Neural progenitor cell (in vitro differentiated cells): ENCODE measurements at regions not wholly inside any gene's neighbourhood (a gene's known extent, or its start where the extent isn't known, plus 50 kb on each side); places are given as distances from the start of the nearest gene placed in this dataset.

Experiments
- DNase-seq: peaks from one replicate; pipeline ENCODE4 v3.0.0-alpha.2; 2016; ENCODE audit warnings: low spot score
- H2AFZ ChIP-seq: fragments of 200-600 bp; sonication (generic); replicated peaks from 2 replicates; pipeline ENCODE4 v1.6.1; 2016; ENCODE audit warnings: antibody characterized with exemption
- H3F3A ChIP-seq: fragments of 200-600 bp; sonication (generic); 2 replicates; pipeline ENCODE4 v1.6.1; 2016; ENCODE audit warnings: antibody characterized with exemption, low read depth
- H3K27ac ChIP-seq: fragments of 200-600 bp; sonication (generic); 2 replicates; pipeline ENCODE4 v1.5.1; 2016; ENCODE audit warnings: mild to moderate bottlenecking
- H3K27me3 ChIP-seq: fragments of 200-600 bp; sonication (generic); 2 replicates; pipeline ENCODE4 v1.6.1; 2016; ENCODE audit warnings: mild to moderate bottlenecking, moderate library complexity
- H3K36me3 ChIP-seq: fragments of 200-600 bp; sonication (generic); 2 replicates; pipeline ENCODE4 v1.5.1; 2016
- H3K4me1 ChIP-seq: fragments of 200-600 bp; sonication (generic); 2 replicates; pipeline ENCODE4 v1.6.1; 2016; ENCODE audit warnings: mixed run types
- H3K4me2 ChIP-seq: fragments of 200-600 bp; sonication (generic); 2 replicates; pipeline ENCODE4 v1.6.1; 2016
- H3K4me3 ChIP-seq: fragments of 200-600 bp; sonication (generic); 2 replicates; pipeline ENCODE4 v1.5.1; 2016
- H3K79me2 ChIP-seq: fragments of 200-600 bp; sonication (generic); 2 replicates; pipeline ENCODE4 v1.6.1; 2016; ENCODE audit warnings: low read depth
- H3K9ac ChIP-seq: fragments of 200-600 bp; sonication (generic); 2 replicates; pipeline ENCODE4 v1.6.1; 2016
- H3K9me3 ChIP-seq: fragments of 200-600 bp; sonication (generic); 2 replicates; pipeline ENCODE4 v1.5.1; 2016; ENCODE audit warnings: low read depth
- H4K20me1 ChIP-seq: fragments of 200-600 bp; sonication (generic); 2 replicates; pipeline ENCODE4 v1.6.1; 2016; ENCODE audit warnings: low read depth
- H3K27ac Mint-ChIP-seq: 3 replicates; pipeline ENCODE4 v1.8.0; 2021; ENCODE audit warnings: mixed read lengths
- H3K27me3 Mint-ChIP-seq: 2 replicates; pipeline ENCODE4 v1.8.0; 2022; ENCODE audit warnings: low read depth, mild to moderate bottlenecking, inconsistent platforms, moderate library complexity, mixed read lengths; ENCODE audit not compliant: insufficient read depth
- H3K36me3 Mint-ChIP-seq: 3 replicates; pipeline ENCODE4 v1.8.0; 2021; ENCODE audit warnings: mixed read lengths
- H3K4me1 Mint-ChIP-seq: 3 replicates; pipeline ENCODE4 v1.8.0; 2021; ENCODE audit warnings: mixed read lengths
- H3K4me3 Mint-ChIP-seq: 3 replicates; pipeline ENCODE4 v1.8.0; 2021; ENCODE audit warnings: mild to moderate bottlenecking, moderate library complexity, mixed read lengths
- H3K9me3 Mint-ChIP-seq: 3 replicates; pipeline ENCODE4 v1.8.0; 2020; ENCODE audit warnings: mixed read lengths
- EZH2 ChIP-seq: fragments of 200-600 bp; sonication (generic); IDR thresholded peaks from 2 replicates; pipeline ENCODE4 v1.6.1; 2017; ENCODE audit warnings: antibody characterized with exemption, mild to moderate bottlenecking, moderate library complexity
- EZH2phosphoT487 ChIP-seq: fragments of 200-600 bp; sonication (generic); IDR thresholded peaks from 2 replicates; pipeline ENCODE4 v1.6.1; 2017; ENCODE audit warnings: antibody characterized with exemption
- TF ChIP-seq, protein P1 (sequence below): fragments of 200-600 bp; sonication (generic); IDR thresholded peaks from 2 replicates; pipeline ENCODE4 v1.5.1; 2017; ENCODE audit warnings: antibody characterized with exemption, mild to moderate bottlenecking

- no peaks in the 10 kb centered on the region for H3K4me1 ChIP-seq
- H3K36me3 ChIP-seq = no peaks in the 10 kb centered on the region
- no peaks in the 10 kb centered on the region for H3F3A ChIP-seq
- no peak overlapping the region for H3K27ac Mint-ChIP-seq
- H3K4me1 Mint-ChIP-seq = no peaks in the 10 kb centered on the region
- no peak overlapping the region for H3K4me3 ChIP-seq
- peaks cover 5% of the 10 kb centered on the region for H3K27me3 Mint-ChIP-seq
- H3K9ac ChIP-seq = no peak overlapping the region
- H4K20me1 ChIP-seq = no peaks in the 10 kb centered on the region
- no peak overlapping the region for H3K27ac ChIP-seq
- no peak overlapping the region for H3K4me3 Mint-ChIP-seq
- TF ChIP-seq, protein P1, sequence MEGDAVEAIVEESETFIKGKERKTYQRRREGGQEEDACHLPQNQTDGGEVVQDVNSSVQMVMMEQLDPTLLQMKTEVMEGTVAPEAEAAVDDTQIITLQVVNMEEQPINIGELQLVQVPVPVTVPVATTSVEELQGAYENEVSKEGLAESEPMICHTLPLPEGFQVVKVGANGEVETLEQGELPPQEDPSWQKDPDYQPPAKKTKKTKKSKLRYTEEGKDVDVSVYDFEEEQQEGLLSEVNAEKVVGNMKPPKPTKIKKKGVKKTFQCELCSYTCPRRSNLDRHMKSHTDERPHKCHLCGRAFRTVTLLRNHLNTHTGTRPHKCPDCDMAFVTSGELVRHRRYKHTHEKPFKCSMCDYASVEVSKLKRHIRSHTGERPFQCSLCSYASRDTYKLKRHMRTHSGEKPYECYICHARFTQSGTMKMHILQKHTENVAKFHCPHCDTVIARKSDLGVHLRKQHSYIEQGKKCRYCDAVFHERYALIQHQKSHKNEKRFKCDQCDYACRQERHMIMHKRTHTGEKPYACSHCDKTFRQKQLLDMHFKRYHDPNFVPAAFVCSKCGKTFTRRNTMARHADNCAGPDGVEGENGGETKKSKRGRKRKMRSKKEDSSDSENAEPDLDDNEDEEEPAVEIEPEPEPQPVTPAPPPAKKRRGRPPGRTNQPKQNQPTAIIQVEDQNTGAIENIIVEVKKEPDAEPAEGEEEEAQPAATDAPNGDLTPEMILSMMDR = no peak
- no peak overlapping the region for H2AFZ ChIP-seq
- DNase-seq = no peak
- H3K9me3 Mint-ChIP-seq = no peaks in the 10 kb centered on the region
- H3K9me3 ChIP-seq = no peaks in the 10 kb centered on the region
- H3K79me2 ChIP-seq = no peaks in the 10 kb centered on the region
- no peak overlapping the region for H3K4me2 ChIP-seq
- H3K27me3 ChIP-seq = no peaks in the 10 kb centered on the region
- H3K36me3 Mint-ChIP-seq = no peaks in the 10 kb centered on the region
Observed at GRCh38 chr14:82694820-82695219, 1161.2 kb upstream of the SEL1L start.

DNA sequence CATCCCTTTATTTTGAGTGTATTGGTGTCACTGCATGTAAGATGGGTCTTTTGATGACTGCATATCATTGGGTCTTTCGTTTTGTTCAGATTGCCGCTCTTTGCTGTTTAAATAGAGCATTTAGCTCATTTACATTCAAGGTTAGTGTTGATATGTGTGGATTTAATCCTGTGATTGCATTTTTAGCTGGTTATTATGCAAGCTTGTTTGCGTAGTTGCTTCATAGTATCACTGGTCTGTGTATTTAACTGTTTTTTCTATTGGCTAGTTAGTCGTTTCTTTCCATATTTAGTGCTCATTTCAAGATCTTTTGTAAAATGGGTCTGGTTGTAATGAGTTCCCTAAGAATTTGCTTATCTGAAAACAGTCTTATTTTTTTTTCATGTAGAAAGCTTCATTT, 1170.6 kb upstream of the SEL1L start:
- Histone ChIP-seq H4K20me1 (no peaks in the 10 kb centered on the region), H3K9me3 (no peaks in the 10 kb centered on the region), H3K4me3 (no peak overlapping the region), H3K4me1 (no peaks in the 10 kb centered on the region), H3K79me2 (no peaks in the 10 kb centered on the region), H3F3A (no peaks in the 10 kb centered on the region), H3K27me3 (no peaks in the 10 kb centered on the region), H3K27ac (no peak overlapping the region), H2AFZ (no peak overlapping the region), H3K36me3 (no peaks in the 10 kb centered on the region), H3K4me2 (no peak overlapping the region), H3K9ac (no peak overlapping the region)
- DNase-seq = no peak
- Mint-ChIP-seq H3K27ac (no peak overlapping the region), H3K4me3 (no peak overlapping the region), H3K36me3 (no peaks in the 10 kb centered on the region), H3K4me1 (no peaks in the 10 kb centered on the region), H3K27me3 (no peaks in the 10 kb centered on the region), H3K9me3 (peaks cover 4% of the 10 kb centered on the region)
- TF ChIP-seq EZH2phosphoT487 = no peak
- TF ChIP-seq, protein P1 = no peak
- TF ChIP-seq EZH2 = no peak

DNA sequence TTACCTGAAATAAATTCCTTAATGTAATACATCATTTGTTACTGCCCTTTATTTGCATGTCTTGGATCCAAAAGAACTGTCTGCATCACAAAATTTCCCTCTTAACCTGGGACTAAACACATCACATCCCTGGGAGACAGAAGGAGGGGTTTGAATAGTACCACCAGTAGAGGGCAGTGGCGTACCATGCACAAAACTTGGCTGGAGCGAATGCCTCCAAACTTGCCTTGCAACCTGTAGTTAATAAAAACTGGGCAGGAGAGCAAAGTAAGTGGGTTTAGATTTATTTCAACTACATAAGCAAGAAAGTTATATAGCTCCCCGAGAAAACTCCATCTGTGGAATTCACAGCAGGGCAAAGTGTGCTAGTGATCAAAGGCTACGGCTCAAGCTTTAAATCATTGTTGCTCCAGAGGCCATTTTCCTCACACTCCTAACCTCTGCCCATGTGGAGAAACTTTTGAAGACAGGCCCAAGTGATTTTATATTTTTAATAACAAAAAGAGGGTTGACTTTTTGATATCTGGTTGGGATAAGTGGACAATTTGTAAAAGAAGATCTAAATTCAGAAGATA, 1176.7 kb upstream of the SEL1L start:
- H3K9me3 Mint-ChIP-seq = peaks cover 10% of the 10 kb centered on the region
- no peak overlapping the region for H3K27ac ChIP-seq
- peak; percentile 84 for DNase-seq
- no peaks in the 10 kb centered on the region for H3F3A ChIP-seq
- no peaks in the 10 kb centered on the region for H3K4me1 Mint-ChIP-seq
- H3K4me3 ChIP-seq = no peak overlapping the region
- H3K36me3 Mint-ChIP-seq = no peaks in the 10 kb centered on the region
- TF ChIP-seq EZH2 = no peak
- TF ChIP-seq, protein P1 = peak; percentile 95
- no peak overlapping the region for H3K4me2 ChIP-seq
- no peak overlapping the region for H3K27ac Mint-ChIP-seq
- no peaks in the 10 kb centered on the region for H4K20me1 ChIP-seq
- H3K27me3 Mint-ChIP-seq = peaks cover 5% of the 10 kb centered on the region
- H3K79me2 ChIP-seq = no peaks in the 10 kb centered on the region
- no peaks in the 10 kb centered on the region for H3K27me3 ChIP-seq
- no peak overlapping the region for H3K9ac ChIP-seq
- H2AFZ ChIP-seq = no peak overlapping the region
- no peaks in the 10 kb centered on the region for H3K36me3 ChIP-seq
- no peaks in the 10 kb centered on the region for H3K9me3 ChIP-seq
- H3K4me3 Mint-ChIP-seq = no peak overlapping the region
- H3K4me1 ChIP-seq = no peaks in the 10 kb centered on the region
